H9 (cell line): ENCODE measurements at regions not wholly inside any gene's neighbourhood (a gene's known extent, or its start where the extent isn't known, plus 50 kb on each side); places are given as distances from the start of the nearest gene placed in this dataset.
A peak's percentile ranks its signal among the peaks of the same experiment; 100 is the strongest.

Experiments
- DNase-seq: peaks from one replicate; pipeline ENCODE4 v3.0.0-alpha.2; 2017
- H2AFZ ChIP-seq: one replicate; pipeline ENCODE4 v1.6.1; 2013; ENCODE audit warnings: mild to moderate bottlenecking, low read length, control low read depth, moderate library complexity
- H2AK5ac ChIP-seq: 2 replicates; pipeline ENCODE4 v1.6.1; 2013; ENCODE audit warnings: low read length, control low read depth, mixed read lengths; ENCODE audit not compliant: insufficient read length
- H2BK120ac ChIP-seq: one replicate; pipeline ENCODE4 v1.6.1; 2013; ENCODE audit warnings: low read depth, mild to moderate bottlenecking, low read length, control low read depth, inconsistent platforms; ENCODE audit not compliant: poor library complexity, severe bottlenecking
- H2BK12ac ChIP-seq: 2 replicates; pipeline ENCODE4 v1.6.1; 2013; ENCODE audit warnings: low read length, control low read depth, mixed read lengths, low read depth; ENCODE audit not compliant: insufficient read length
- H2BK15ac ChIP-seq: 2 replicates; pipeline ENCODE4 v1.6.1; 2013; ENCODE audit warnings: low read depth, low read length, control low read depth
- H2BK20ac ChIP-seq: one replicate; pipeline ENCODE4 v1.6.1; 2013; ENCODE audit warnings: low read depth, mild to moderate bottlenecking, low read length, control low read depth, inconsistent platforms; ENCODE audit not compliant: poor library complexity, severe bottlenecking
- H2BK5ac ChIP-seq: 2 replicates; pipeline ENCODE4 v1.6.1; 2013; ENCODE audit warnings: low read length, control low read depth, mixed read lengths; ENCODE audit not compliant: insufficient read length
- H3K14ac ChIP-seq: 2 replicates; pipeline ENCODE4 v1.6.1; 2013; ENCODE audit warnings: low read length, control low read depth; ENCODE audit not compliant: insufficient read depth
- H3K18ac ChIP-seq: 2 replicates; pipeline ENCODE4 v1.6.1; 2013; ENCODE audit warnings: low read depth, mild to moderate bottlenecking, mixed read lengths, low read length, control low read depth; ENCODE audit not compliant: insufficient read length
- H3K23ac ChIP-seq: 2 replicates; pipeline ENCODE4 v1.6.1; 2013; ENCODE audit warnings: low read length, control low read depth, mixed read lengths, low read depth; ENCODE audit not compliant: insufficient read length
- H3K23me2 ChIP-seq: 2 replicates; pipeline ENCODE4 v1.6.1; 2013; ENCODE audit warnings: low read depth, mild to moderate bottlenecking, mixed read lengths, low read length, control low read depth; ENCODE audit not compliant: insufficient read length, poor library complexity, severe bottlenecking
- H3K27ac ChIP-seq: 2 replicates; pipeline ENCODE4 v1.5.1; 2013; ENCODE audit warnings: low read length, control low read depth, mixed read lengths, low read depth; ENCODE audit not compliant: insufficient read length
- H3K27me3 ChIP-seq: 2 replicates; pipeline ENCODE4 v1.6.1; 2013; ENCODE audit warnings: low read length, control low read depth, inconsistent platforms; ENCODE audit not compliant: insufficient read depth
- H3K4ac ChIP-seq: 2 replicates; pipeline ENCODE4 v1.6.1; 2013; ENCODE audit warnings: low read depth, mild to moderate bottlenecking, control low read depth, inconsistent platforms, low read length, moderate library complexity
- H3K4me1 ChIP-seq: 2 replicates; pipeline ENCODE4 v1.6.1; 2013; ENCODE audit warnings: low read length, control low read depth, inconsistent platforms; ENCODE audit not compliant: insufficient read depth
- H3K4me2 ChIP-seq: 2 replicates; pipeline ENCODE4 v1.6.1; 2013; ENCODE audit warnings: low read length, control low read depth, mixed read lengths; ENCODE audit not compliant: insufficient read length, insufficient read depth
- H3K56ac ChIP-seq: 2 replicates; pipeline ENCODE4 v1.6.1; 2013; ENCODE audit warnings: low read depth, mild to moderate bottlenecking, mixed read lengths, low read length, control low read depth; ENCODE audit not compliant: insufficient read length
- H3K79me1 ChIP-seq: 2 replicates; pipeline ENCODE4 v1.6.1; 2013; ENCODE audit warnings: low read depth, mild to moderate bottlenecking, moderate library complexity, low read length, control low read depth, inconsistent platforms; ENCODE audit not compliant: insufficient read depth, poor library complexity, severe bottlenecking
- H3K79me2 ChIP-seq: 2 replicates; pipeline ENCODE4 v1.6.1; 2013; ENCODE audit warnings: low read length, control low read depth, inconsistent platforms; ENCODE audit not compliant: insufficient read depth
- H3K9ac ChIP-seq: 2 replicates; pipeline ENCODE4 v1.6.1; 2013; ENCODE audit warnings: low read length, control low read depth, mixed read lengths; ENCODE audit not compliant: insufficient read length; ENCODE audit errors: extremely low read depth
- H3K9me3 ChIP-seq: one replicate; pipeline ENCODE4 v1.6.1; 2013; ENCODE audit warnings: low read depth, low read length, inconsistent platforms; ENCODE audit not compliant: control insufficient read depth
- H3T11ph ChIP-seq: one replicate; pipeline ENCODE4 v1.6.1; 2013; ENCODE audit warnings: mild to moderate bottlenecking, low read length, control low read depth, inconsistent platforms
- H4K20me1 ChIP-seq: one replicate; pipeline ENCODE4 v1.6.1; 2013; ENCODE audit not compliant: control insufficient read depth, insufficient read length, insufficient read depth
- H4K5ac ChIP-seq: 2 replicates; pipeline ENCODE4 v1.6.1; 2013; ENCODE audit warnings: low read depth, mild to moderate bottlenecking, mixed read lengths, low read length, control low read depth; ENCODE audit not compliant: insufficient read length
- H4K8ac ChIP-seq: replicated peaks from 2 replicates; pipeline ENCODE4 v1.6.1; 2013; ENCODE audit warnings: low read length, control low read depth, mixed read lengths, low read depth; ENCODE audit not compliant: insufficient read length
- H4K91ac ChIP-seq: 2 replicates; pipeline ENCODE4 v1.6.1; 2013; ENCODE audit warnings: low read depth, mild to moderate bottlenecking, moderate library complexity, mixed read lengths, low read length, control low read depth; ENCODE audit not compliant: insufficient read length
- H3K27ac Mint-ChIP-seq, 3 experiments: 2 replicates in 2 of 3; 3 replicates in 1 of 3; pipeline ENCODE4 v1.8.0; 2020 to 2021; ENCODE audit warnings: mixed read lengths in 3 of 3, mild to moderate bottlenecking in 1 of 3, moderate library complexity in 1 of 3
- H3K27me3 Mint-ChIP-seq: 2 replicates; pipeline ENCODE4 v1.8.0; 2021; ENCODE audit warnings: low read depth, mild to moderate bottlenecking, moderate library complexity, mixed read lengths
- H3K36me3 Mint-ChIP-seq, 3 experiments: 2 replicates in 2 of 3; 3 replicates in 1 of 3; pipeline ENCODE4 v1.8.0; 2020 to 2021; ENCODE audit warnings: low read depth in 3 of 3, mixed read lengths in 3 of 3; ENCODE audit not compliant: insufficient read depth in 1 of 3
- H3K4me1 Mint-ChIP-seq, 2 experiments: 2 replicates each; pipeline ENCODE4 v1.8.0; 2020; ENCODE audit warnings: mixed read lengths in 2 of 2
- H3K4me3 Mint-ChIP-seq, 2 experiments: 2 replicates in 1 of 2; 3 replicates in 1 of 2; pipeline ENCODE4 v1.8.0; 2020 to 2021; ENCODE audit warnings: mild to moderate bottlenecking in 2 of 2, mixed read lengths in 2 of 2, moderate library complexity in 1 of 2
- H3K9me3 Mint-ChIP-seq, 2 experiments: 2 replicates in 1 of 2; 3 replicates in 1 of 2; pipeline ENCODE4 v1.8.0; 2020; ENCODE audit warnings: mild to moderate bottlenecking in 2 of 2, mixed read lengths in 2 of 2, moderate library complexity in 1 of 2
- CTCF ChIP-seq: fragments of 200-600 bp; sonication (generic); conservative IDR thresholded peaks from 3 replicates; pipeline ENCODE4 v1.8.0; 2021; ENCODE audit warnings: antibody characterized with exemption, mild to moderate bottlenecking
- WGBS: extraction: QIAGEN DNeasy Blood & Tissue Kit; methylation state at CpG from one replicate; pipeline ENCODE4 v1.1.7; 2013; ENCODE audit warnings: missing lambda C conversion rate, low lambda C conversion rate, mixed read lengths; ENCODE audit not compliant: insufficient read length; ENCODE audit errors: extremely low coverage; 5-methylcytosine and 5-hydroxymethylcytosine counted together

- Histone ChIP-seq H3K14ac (no peak overlapping the region), H4K8ac (no peak overlapping the region), H3K9me3 (no peaks in the 10 kb centered on the region), H3K79me1 (no peaks in the 10 kb centered on the region), H2AK5ac (no peak overlapping the region), H2BK12ac (no peak overlapping the region), H3K27ac (no peak overlapping the region), H3K23me2 (no peaks in the 10 kb centered on the region), H3K56ac (no peak overlapping the region), H2BK15ac (no peak overlapping the region), H3K9ac (no peak overlapping the region), H2BK5ac (no peak overlapping the region), H3K79me2 (no peaks in the 10 kb centered on the region), H3K18ac (no peak overlapping the region), H3K23ac (no peak overlapping the region), H3K4me2 (no peak overlapping the region), H2BK120ac (no peak overlapping the region), H2AFZ (no peak overlapping the region), H3T11ph (no peak overlapping the region), H3K4ac (no peak overlapping the region), H4K5ac (no peak overlapping the region), H4K20me1 (no peaks in the 10 kb centered on the region), H4K91ac (no peak overlapping the region), H3K4me1 (peaks cover 10% of the 10 kb centered on the region; the same call in 1 of the 2 replicates), H2BK20ac (no peak overlapping the region), H3K27me3 (no peaks in the 10 kb centered on the region)
- no peak for TF ChIP-seq CTCF
- Mint-ChIP-seq H3K9me3 (no peaks in the 10 kb centered on the region), H3K27ac (peak overlapping the region in 1 of 3 experiments; percentile 15; a peak in 2 of 7 replicates), H3K36me3 (no peaks in the 10 kb centered on the region), H3K27me3 (no peaks in the 10 kb centered on the region), H3K4me3 (no peak overlapping the region; a peak in 1 of 5 replicates), H3K4me1 (peaks cover 18 to 25% of the 10 kb centered on the region in 2 experiments)
- no peak for DNase-seq
- WGBS, result no CpG with 5 or more reads among the region's 2 CpGs
These were observed 73.4 kb upstream of the MEF2C start for GRCh38 chr5:88956416-88956815.
